IPS-NIHi7 (cell line): ENCODE measurements at regions not wholly inside any gene's neighbourhood (a gene's known extent, or its start where the extent isn't known, plus 50 kb on each side); places are given as distances from the start of the nearest gene placed in this dataset.
"Not testable (repeated sequence)": the region's sequence is repeated elsewhere in the genome, so short reads cannot be mapped to it uniquely, and the experiment has no call there.

Experiments used
- DNase-seq: peaks from one replicate; pipeline ENCODE4 v3.0.0; 2012; ENCODE audit warnings: mixed read lengths; ENCODE audit errors: extremely low spot score

- DNase-seq = no peak
Measured at GRCh38 chr7:112540839-112541577, 60.2 kb downstream of the LSMEM1 start.

GRCh38 chr7:112546723-112547513 lies 66.1 kb downstream of the LSMEM1 start:
- no peak for DNase-seq

GRCh38 chr7:112547916-112548315 lies 67.1 kb downstream of the LSMEM1 start:
- DNase-seq = no peak

- peak; percentile 31 for DNase-seq
Measured at GRCh38 chr7:112550468-112551060, 69.8 kb downstream of the LSMEM1 start.

- DNase-seq = not testable (repeated sequence)
Measured at GRCh38 chr7:112551521-112551920, 70.7 kb downstream of the LSMEM1 start.

GRCh38 chr7:112554591-112554990 lies 73.8 kb downstream of the LSMEM1 start:
- DNase-seq = no peak

- no peak for DNase-seq
Measured at GRCh38 chr7:112556633-112557032, 75.8 kb downstream of the LSMEM1 start.

GRCh38 chr7:112566442-112567324 lies 85.9 kb downstream of the LSMEM1 start:
- no peak for DNase-seq

- DNase-seq = no peak
Measured at GRCh38 chr7:112567388-112567787, 86.6 kb downstream of the LSMEM1 start.

- peak; percentile 27 for DNase-seq
Measured at GRCh38 chr7:112571852-112572607, 91.2 kb downstream of the LSMEM1 start.

- DNase-seq = no peak
Measured at GRCh38 chr7:112572669-112573301, 92.0 kb downstream of the LSMEM1 start.

- DNase-seq = peak; percentile 18
Measured at GRCh38 chr7:112573302-112574039, 92.7 kb downstream of the LSMEM1 start.

GRCh38 chr7:112575864-112576263 lies 95.1 kb downstream of the LSMEM1 start:
- DNase-seq = no peak

- no peak for DNase-seq
Measured at GRCh38 chr7:112579388-112579787, 98.6 kb downstream of the LSMEM1 start.

GRCh38 chr7:112580717-112581435 lies 100.1 kb downstream of the LSMEM1 start:
- DNase-seq = no peak

GRCh38 chr7:112581529-112581928 lies 100.7 kb downstream of the LSMEM1 start:
- DNase-seq = no peak

GRCh38 chr7:112584290-112584689 lies 103.5 kb downstream of the LSMEM1 start:
- no peak for DNase-seq

- no peak for DNase-seq
Measured at GRCh38 chr7:112587504-112587903, 106.7 kb downstream of the LSMEM1 start.
